GM21526 (cell line): ENCODE measurements at regions not wholly inside any gene's neighbourhood (a gene's known extent, or its start where the extent isn't known, plus 50 kb on each side); places are given as distances from the start of the nearest gene placed in this dataset.
A peak's percentile ranks its signal among the peaks of the same experiment; 100 is the strongest.
"Not testable (repeated sequence)": the region's sequence is repeated elsewhere in the genome, so short reads cannot be mapped to it uniquely, and the experiment has no call there.

Source experiments
- ATAC-seq: cut with Tn5 transposase; IDR thresholded peaks from one replicate; pipeline ENCODE4 v1.9.1; 2021; ENCODE audit warnings: moderate library complexity; ENCODE audit not compliant: unreplicated experiment, low FRiP score

DNA sequence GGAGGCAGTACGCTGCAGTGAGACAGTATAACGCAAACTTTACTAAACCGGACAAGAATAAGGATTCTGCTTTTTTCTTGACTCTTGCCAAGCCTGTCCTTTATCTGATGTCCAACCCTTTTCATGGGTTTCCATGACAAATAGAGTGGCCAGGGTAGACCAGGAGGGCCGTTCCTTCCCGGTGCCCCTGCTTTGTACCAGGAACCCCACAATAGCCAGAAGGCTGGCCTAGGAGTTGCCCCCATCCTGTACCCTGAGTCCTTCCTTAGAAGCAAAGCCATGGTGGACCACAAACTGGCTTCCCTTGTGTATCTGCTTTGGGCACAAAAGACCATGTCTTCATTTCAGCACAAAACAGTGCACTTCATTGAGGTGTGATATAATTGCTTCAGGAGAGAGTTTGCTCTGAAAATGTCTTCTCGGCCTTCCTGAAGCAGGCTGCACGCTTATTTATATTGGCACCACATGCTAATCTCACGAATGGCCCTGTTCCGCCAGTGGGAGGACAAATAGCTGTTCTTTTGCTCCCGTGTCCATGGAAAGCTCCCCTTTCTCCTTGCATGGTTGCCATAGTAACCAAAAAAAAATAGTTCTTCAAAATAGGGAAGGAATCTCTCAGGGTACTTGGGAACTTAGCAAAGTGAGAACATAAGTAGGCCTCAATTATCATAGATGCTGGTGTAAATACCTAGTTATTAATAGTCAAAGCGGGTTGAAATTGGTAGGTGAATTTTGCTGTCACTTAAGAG is 222.1 kb downstream of the ZIC5 start:
- no peak for ATAC-seq

- no peak for ATAC-seq
Observed at GRCh38 chr13:99747403-99747710, 224.2 kb downstream of the ZIC5 start.

DNA sequence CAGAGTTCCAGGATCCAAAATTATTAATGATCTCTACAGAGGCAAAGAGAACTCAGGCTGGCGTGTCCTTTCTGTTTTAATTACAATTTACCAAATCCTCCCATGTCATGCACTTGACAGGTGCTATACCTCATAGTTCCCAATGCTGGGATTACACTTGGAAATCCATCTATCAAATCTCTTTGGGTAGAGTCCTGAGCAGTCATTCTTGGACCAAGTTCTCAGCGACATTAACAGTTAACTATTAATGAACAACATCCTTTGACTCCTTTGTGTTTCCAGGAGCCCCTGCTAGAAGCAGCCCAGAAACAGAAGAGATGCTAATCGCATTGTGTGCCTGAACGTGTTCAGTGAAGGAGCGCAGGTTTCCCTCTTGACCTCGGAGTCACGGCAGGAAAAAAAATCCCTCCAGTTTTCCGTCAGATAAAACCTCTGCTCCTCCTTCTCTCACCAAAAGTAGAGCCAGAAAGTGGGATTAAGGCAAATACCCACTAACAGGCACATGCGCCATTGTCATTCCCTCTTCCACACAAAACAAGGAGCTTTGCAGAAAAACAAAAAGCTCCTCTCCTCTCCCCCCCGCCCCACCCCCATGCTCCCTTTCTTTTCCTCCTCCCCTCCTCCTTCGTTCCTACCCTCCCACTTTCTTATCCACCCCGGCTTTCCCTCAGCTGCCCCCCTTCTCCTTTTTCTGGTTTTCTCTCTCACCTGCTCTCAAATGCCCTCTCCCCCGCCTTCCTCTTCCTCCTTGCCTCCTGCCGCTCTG is 224.7 kb downstream of the ZIC5 start:
- no peak for ATAC-seq

DNA sequence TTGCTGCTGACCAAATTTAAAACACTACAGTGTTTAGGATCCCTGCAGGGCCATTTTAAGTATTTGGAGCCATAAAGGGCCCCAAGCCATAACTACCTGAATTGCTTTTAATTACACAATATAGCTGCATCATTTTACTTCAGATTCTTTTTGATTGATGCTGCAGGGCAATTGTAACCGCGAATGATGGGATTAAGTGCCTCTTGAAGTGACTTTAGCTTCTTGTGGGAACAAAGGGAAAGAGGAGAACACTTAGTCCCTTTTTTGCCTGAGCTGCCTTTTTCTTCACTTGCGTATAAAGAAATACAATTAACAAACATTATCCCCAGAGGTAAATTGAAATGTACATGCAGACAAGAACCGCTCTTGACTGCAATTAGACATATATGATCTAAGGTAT is 228.5 kb downstream of the ZIC5 start:
- ATAC-seq: no peak

GRCh38 chr13:99741960-99742359 is 229.6 kb downstream of the ZIC5 start:
- no peak for ATAC-seq

GRCh38 chr13:99740251-99740979 is 231.2 kb downstream of the ZIC5 start:
- no peak for ATAC-seq

DNA sequence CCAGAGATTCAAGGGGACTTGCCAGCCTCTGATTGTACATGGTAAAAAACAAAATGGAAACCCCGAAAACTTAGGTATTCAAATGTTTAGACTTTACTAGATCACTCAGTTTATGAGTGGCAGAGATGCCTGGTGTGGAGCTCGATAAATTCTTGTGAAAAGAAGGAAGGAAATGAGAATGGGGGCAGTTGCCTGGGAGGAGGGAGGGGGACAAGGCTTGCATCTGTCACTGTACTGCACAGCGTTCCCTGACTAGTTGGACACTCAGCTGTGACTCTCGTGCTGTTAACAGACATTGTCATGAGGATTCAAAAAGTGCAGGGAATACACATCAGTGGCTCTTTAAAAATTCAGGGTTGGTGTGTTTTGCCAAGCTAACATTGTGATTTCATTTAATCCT is 232.9 kb downstream of the ZIC5 start:
- no peak for ATAC-seq

- no peak for ATAC-seq
Observed at GRCh38 chr13:99737481-99738245, 233.9 kb downstream of the ZIC5 start.

GRCh38 chr13:99736541-99736940 is 235.0 kb downstream of the ZIC5 start:
- ATAC-seq: no peak

GRCh38 chr13:99734013-99734693 is 232.9 kb downstream of the TM9SF2 start:
- no peak for ATAC-seq

DNA sequence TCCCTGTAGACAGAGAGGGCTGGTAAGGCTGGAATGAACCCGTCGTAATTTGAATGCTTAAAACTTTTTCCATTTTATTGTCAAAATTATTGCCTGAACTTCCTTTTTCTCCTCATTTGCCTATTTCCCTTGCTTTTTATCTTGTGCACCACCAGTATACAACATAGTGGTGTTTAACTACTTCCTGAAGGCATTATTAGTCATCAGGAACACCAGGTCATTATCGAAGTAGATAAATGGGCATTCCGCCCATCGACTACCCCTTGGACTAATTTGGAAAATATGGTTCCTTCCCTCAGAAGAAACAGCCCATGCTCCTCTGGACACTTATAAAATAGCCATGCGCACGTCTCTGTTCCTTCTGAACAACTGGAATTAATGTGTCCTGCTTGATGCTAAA is 232.1 kb downstream of the TM9SF2 start:
- ATAC-seq: no peak

GRCh38 chr13:99731747-99732146 is 230.5 kb downstream of the TM9SF2 start:
- no peak for ATAC-seq

DNA sequence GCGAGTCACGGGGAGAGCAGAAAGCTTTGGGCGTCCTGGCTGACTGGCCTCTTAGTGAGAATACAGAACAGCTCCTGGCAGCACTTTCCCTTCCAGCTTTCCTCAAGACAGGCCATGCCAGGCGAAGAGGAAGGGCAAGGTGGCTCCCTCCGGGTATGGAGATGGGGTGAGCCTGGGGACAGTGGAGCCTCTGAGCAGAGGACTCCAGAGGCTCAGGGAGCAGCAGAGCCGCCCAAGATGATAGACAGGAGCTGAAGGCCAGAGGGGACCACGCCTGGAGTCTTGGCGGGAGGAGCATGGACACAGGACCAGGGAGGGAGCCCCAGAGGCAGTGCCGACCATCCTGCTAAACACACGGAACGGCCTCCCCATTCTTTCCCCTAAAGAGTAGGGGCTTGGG is 229.1 kb downstream of the TM9SF2 start:
- ATAC-seq: no peak

GRCh38 chr13:99729745-99730144 is 228.5 kb downstream of the TM9SF2 start:
- no peak for ATAC-seq

DNA sequence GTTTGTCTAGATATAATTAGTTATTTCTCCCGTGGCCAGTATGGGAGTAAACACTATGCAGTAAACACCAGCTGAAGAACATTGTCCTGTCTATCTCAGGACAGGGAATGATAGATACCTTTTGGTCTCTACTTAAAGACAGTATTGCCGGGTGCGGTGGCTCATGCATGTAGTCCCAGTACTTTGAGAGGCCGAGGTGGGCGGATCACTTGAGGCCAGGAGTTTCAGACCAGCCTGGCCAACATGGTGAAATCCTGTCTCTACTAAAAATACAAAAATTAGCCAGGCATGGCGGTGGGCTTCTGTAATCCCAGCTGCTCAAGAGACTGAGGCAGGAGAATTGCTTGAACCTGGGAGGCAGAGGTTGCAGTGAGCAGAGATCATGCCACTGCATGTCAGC is 226.4 kb downstream of the TM9SF2 start:
- ATAC-seq: not testable (repeated sequence)

- ATAC-seq: no peak
Observed at GRCh38 chr13:99726282-99726894, 225.1 kb downstream of the TM9SF2 start.

GRCh38 chr13:99725644-99726043 is 224.4 kb downstream of the TM9SF2 start:
- ATAC-seq: no peak

- peak; percentile 72 for ATAC-seq
Observed at GRCh38 chr13:99724633-99725517, 223.6 kb downstream of the TM9SF2 start.

DNA sequence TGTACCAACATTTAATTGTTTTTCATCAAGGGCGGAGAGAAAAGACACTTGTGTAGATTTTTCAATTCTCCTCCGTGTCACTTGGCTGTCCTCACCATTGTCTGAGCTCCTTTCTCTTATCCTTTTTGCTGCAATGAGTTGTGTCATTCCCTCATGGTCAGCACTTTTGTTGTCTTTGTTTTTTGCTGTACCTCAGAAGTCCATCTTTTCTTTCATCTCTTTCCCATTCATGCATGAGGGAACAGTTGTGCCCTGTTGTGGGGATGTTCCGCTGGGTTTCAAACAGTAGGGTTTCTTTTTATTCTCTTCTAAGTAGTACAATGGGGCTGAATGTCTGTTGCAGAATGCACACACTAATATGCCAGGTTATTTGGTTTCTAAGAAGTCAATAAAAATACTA is 222.6 kb downstream of the TM9SF2 start:
- no peak for ATAC-seq
